ENCODE measurements at regions not wholly inside any gene's neighbourhood (a gene's known extent, or its start where the extent isn't known, plus 50 kb on each side); places are given as distances from the start of the nearest gene placed in this dataset.

- Mint-ChIP-seq H3K27ac (no peak overlapping the region), H3K4me3 (no peak overlapping the region), H3K9me3 (ENCODE audit: low read depth) (no peaks in the 10 kb centered on the region), H3K4me1 (ENCODE audit: low read depth) (no peaks in the 10 kb centered on the region), H3K27me3 (peaks cover 20% of the 10 kb centered on the region), H3K36me3 (no peaks in the 10 kb centered on the region)
These were observed 60.9 kb upstream of the TJP1 start for GRCh38 chr15:29883126-29883525.

DNA sequence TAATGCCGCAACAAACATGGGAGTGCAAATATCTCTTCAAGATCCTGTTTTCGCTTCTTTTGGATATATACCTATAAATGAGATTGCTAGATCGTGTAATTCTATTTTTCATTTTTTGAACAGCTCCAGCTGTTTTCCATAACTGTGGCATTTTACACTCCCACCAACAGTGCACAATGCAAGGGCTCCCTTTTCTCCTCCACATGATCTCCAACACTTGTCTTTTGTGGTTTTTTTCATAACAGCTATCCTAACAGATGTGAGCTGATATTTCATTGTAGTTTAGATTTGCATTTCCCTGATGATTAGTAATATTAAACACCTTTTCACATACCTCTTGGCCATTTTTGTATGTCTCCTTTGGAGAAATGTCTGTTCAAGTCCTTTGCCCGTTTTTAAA lies 58.6 kb upstream of the TJP1 start:
- Mint-ChIP-seq H3K27me3 (peaks cover 16% of the 10 kb centered on the region), H3K36me3 (no peaks in the 10 kb centered on the region), H3K4me1 (ENCODE audit: low read depth) (no peaks in the 10 kb centered on the region)

DNA sequence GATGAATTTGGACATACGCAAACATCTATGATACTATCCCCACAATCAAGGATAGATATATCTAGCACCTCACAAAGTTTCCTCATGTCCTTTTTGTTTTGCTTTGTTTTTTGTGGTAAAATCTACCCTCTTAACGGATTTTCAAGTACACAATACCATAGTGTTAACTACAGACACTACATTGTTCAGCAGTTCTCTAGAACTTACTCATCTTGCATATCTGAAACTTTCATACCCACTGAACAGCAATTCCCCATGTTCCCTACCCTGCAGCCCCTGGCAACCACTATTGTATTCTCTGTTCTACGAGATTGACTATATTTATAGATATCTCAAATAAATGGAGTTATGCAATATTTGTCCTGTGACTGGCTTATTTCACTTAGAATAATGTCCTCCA lies 58.1 kb upstream of the TJP1 start:
- Mint-ChIP-seq H3K9me3 (ENCODE audit: low read depth) (no peaks in the 10 kb centered on the region), H3K27me3 (peaks cover 16% of the 10 kb centered on the region), H3K4me3 (no peak overlapping the region), H3K27ac (no peak overlapping the region), H3K36me3 (no peaks in the 10 kb centered on the region), H3K4me1 (ENCODE audit: low read depth) (no peaks in the 10 kb centered on the region)

More for the DNA sequence above, 58.6 kb upstream of the TJP1 start:
- H3K4me3 Mint-ChIP-seq = no peak overlapping the region
- H3K27ac Mint-ChIP-seq = no peak overlapping the region
- no peaks in the 10 kb centered on the region for H3K9me3 Mint-ChIP-seq (ENCODE audit: low read depth)

DNA sequence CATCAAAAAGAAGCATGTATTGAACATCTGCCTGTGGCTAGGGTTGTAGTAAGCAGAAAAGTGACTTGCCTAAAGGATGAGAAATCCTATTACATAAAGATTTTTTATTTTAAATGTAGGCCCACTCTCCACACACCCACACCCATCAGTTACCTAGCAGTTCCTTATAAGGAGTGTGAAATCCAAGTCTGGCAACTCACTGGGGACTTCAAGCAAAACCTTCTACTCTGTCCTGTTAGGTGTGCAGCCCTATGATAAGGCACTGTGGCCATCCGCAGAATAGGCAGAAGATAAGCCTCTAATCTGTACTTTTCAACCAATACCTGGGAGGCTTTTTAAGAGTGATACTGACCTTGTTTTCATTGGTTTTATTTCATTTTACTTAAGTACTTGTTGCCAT lies 52.7 kb upstream of the TJP1 start:
- no peaks in the 10 kb centered on the region for H3K9me3 Mint-ChIP-seq (ENCODE audit: low read depth)
- no peak overlapping the region for H3K4me3 Mint-ChIP-seq
- no peaks in the 10 kb centered on the region for H3K36me3 Mint-ChIP-seq
- H3K27me3 Mint-ChIP-seq = peaks cover 9% of the 10 kb centered on the region
- no peak overlapping the region for H3K27ac Mint-ChIP-seq
- H3K4me1 Mint-ChIP-seq (ENCODE audit: low read depth) = no peaks in the 10 kb centered on the region

DNA sequence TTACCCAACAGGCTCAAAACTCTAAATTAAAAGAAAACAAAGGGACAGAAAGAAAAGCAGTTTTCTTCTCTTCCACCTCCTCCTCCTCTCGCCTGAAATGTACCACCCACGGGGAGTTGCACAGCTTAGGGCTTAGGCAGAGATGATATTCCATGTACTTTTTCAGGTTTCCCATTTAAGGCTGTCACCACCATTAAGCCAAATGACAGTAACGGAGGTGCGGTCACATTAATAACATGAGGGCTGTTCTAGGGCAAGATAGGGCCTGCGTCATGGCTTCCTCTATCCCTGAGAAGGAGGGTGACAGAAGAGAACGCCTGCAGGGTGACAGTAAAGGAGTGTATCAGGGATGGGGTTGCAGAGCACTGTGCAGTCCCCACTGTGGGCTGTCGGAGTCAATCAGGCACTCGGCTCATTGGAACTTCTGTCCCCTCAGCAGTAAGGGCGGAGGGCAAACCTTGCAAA lies 51.7 kb upstream of the TJP1 start:
- Mint-ChIP-seq H3K27me3 (peaks cover 14% of the 10 kb centered on the region), H3K27ac (no peak overlapping the region), H3K36me3 (no peaks in the 10 kb centered on the region), H3K4me3 (no peak overlapping the region), H3K4me1 (ENCODE audit: low read depth) (no peaks in the 10 kb centered on the region), H3K9me3 (ENCODE audit: low read depth) (no peaks in the 10 kb centered on the region)

- Mint-ChIP-seq H3K36me3 (no peaks in the 10 kb centered on the region), H3K4me1 (ENCODE audit: low read depth) (no peaks in the 10 kb centered on the region), H3K27me3 (peaks cover 15% of the 10 kb centered on the region), H3K27ac (no peak overlapping the region), H3K4me3 (no peak overlapping the region), H3K9me3 (ENCODE audit: low read depth) (no peaks in the 10 kb centered on the region)
These were observed 51.0 kb upstream of the TJP1 start for GRCh38 chr15:29873264-29873663.

- H3K27me3 Mint-ChIP-seq = peaks cover 15% of the 10 kb centered on the region
- H3K4me1 Mint-ChIP-seq (ENCODE audit: low read depth) = no peaks in the 10 kb centered on the region
- H3K4me3 Mint-ChIP-seq = no peak overlapping the region
- no peaks in the 10 kb centered on the region for H3K9me3 Mint-ChIP-seq (ENCODE audit: low read depth)
- H3K36me3 Mint-ChIP-seq = no peaks in the 10 kb centered on the region
- no peak overlapping the region for H3K27ac Mint-ChIP-seq
These were observed 50.4 kb upstream of the TJP1 start for GRCh38 chr15:29872716-29873115.

Measured in activated naive CD8-positive, alpha-beta T cell (primary cell).